ENCODE measurements at regions not wholly inside any gene's neighbourhood (a gene's known extent, or its start where the extent isn't known, plus 50 kb on each side); places are given as distances from the start of the nearest gene placed in this dataset.

GRCh38 chr13:74841651-74842050 lies 640.3 kb downstream of the TBC1D4 start:
- Histone ChIP-seq H3K4me3 (no peak overlapping the region), H3K27ac (no peak overlapping the region), H3K9me3 (no peaks in the 10 kb centered on the region), H3K4me1 (no peaks in the 10 kb centered on the region), H3K36me3 (no peaks in the 10 kb centered on the region), H3K27me3 (no peaks in the 10 kb centered on the region)
- TF ChIP-seq POLR2A (IDR thresholded peaks at IDR 0.05) (no peak), EP300 (IDR thresholded peaks at IDR 0.05; ENCODE audit: low read depth) (no peak), CTCF (IDR thresholded peaks at IDR 0.05) (no peak), POLR2AphosphoS5 (IDR thresholded peaks at IDR 0.05) (no peak)
- in situ Hi-C loops (cut with MboI; ENCODE audit: low pct_ligation_motif_present in 1 of 4, low pct_unique_long_range_greater_than_20kb in 1 of 4, low sequenced_read_pairs in 3 of 4) (no loop called here), intact Hi-C loops (cut with DNase I; ENCODE audit: low total_unique reads) (no loop called here)
- DNase-seq = no peak
- WGBS, 2 donors (ENCODE audit: low coverage in 1 of 2) = 81 to 83% methylated on average over 1 to 4 of the region's 4 CpGs

GRCh38 chr13:74841123-74841522 lies 640.8 kb downstream of the TBC1D4 start:
- no peaks in the 10 kb centered on the region for H3K9me3 ChIP-seq
- 89 to 96% methylated on average over 2 of the region's 2 CpGs for WGBS, 2 donors (ENCODE audit: low coverage in 1 of 2)
- no peaks in the 10 kb centered on the region for H3K36me3 ChIP-seq
- no peak overlapping the region for H3K4me3 ChIP-seq
- intact Hi-C loops (cut with DNase I; ENCODE audit: low total_unique reads) = no loop called here
- TF ChIP-seq CTCF (IDR thresholded peaks at IDR 0.05) (no peak), POLR2A (IDR thresholded peaks at IDR 0.05) (no peak), EP300 (IDR thresholded peaks at IDR 0.05; ENCODE audit: low read depth) (no peak), POLR2AphosphoS5 (IDR thresholded peaks at IDR 0.05) (no peak)
- H3K27me3 ChIP-seq = no peaks in the 10 kb centered on the region
- DNase-seq = no peak
- H3K4me1 ChIP-seq = no peaks in the 10 kb centered on the region
- H3K27ac ChIP-seq = no peak overlapping the region
- in situ Hi-C loops (cut with MboI; ENCODE audit: low pct_ligation_motif_present in 1 of 4, low pct_unique_long_range_greater_than_20kb in 1 of 4, low sequenced_read_pairs in 3 of 4) = no loop called here

DNA sequence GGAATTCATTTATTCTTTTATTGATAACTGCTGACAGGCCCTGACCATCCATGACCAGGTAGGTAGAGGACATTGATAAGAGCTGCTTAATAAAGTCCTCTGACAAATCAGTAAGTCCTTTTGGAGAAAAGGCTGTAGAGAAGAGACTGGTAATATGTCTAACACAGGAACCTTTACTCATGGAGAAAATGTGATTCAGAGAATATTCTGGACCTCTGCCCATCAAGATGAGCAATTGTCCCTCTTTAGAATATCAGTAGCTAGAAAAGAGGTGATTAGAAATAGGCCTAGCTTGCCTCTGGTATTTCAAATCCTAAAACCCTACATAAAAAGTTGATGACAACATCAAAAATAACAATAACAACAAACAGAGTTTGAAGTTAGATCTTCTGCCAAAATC lies 642.3 kb downstream of the TBC1D4 start:
- H3K9me3 ChIP-seq = no peaks in the 10 kb centered on the region
- no peak for TF ChIP-seq POLR2A (IDR thresholded peaks at IDR 0.05)
- TF ChIP-seq POLR2AphosphoS5 (IDR thresholded peaks at IDR 0.05) = no peak
- no peak for TF ChIP-seq CTCF (IDR thresholded peaks at IDR 0.05)
- no peak for TF ChIP-seq EP300 (IDR thresholded peaks at IDR 0.05; ENCODE audit: low read depth)
- in situ Hi-C loops (cut with MboI; ENCODE audit: low pct_ligation_motif_present in 1 of 4, low pct_unique_long_range_greater_than_20kb in 1 of 4, low sequenced_read_pairs in 3 of 4) = no loop called here
- no peaks in the 10 kb centered on the region for H3K36me3 ChIP-seq
- no peaks in the 10 kb centered on the region for H3K4me1 ChIP-seq
- no peak overlapping the region for H3K27ac ChIP-seq
- intact Hi-C loops (cut with DNase I; ENCODE audit: low total_unique reads) = no loop called here
- H3K27me3 ChIP-seq = no peaks in the 10 kb centered on the region
- H3K4me3 ChIP-seq = no peak overlapping the region
- DNase-seq = no peak

DNA sequence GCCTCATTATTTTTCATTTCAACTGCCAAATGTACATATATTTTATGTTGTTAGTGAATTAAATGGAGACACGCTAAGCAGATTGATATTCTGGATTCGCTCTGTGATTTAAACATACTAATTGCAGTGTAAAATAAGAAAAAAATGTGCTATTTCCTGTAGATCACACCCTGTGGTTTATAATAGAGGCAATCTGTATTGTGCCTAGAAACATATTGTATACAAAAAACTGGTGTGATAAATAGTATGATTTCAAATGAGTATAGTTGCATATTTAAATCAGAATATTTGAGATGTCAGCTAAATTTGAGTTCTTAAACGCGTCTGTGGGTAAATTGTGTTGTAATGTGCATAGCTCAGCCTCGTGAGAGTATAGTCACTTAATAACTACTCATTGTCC lies 643.9 kb downstream of the TBC1D4 start:
- Histone ChIP-seq H3K4me1 (no peaks in the 10 kb centered on the region), H3K4me3 (no peak overlapping the region), H3K27ac (no peak overlapping the region), H3K9me3 (no peaks in the 10 kb centered on the region), H3K36me3 (no peaks in the 10 kb centered on the region), H3K27me3 (no peaks in the 10 kb centered on the region)
- 89 to 90% methylated on average over 5 of the region's 5 CpGs for WGBS, 2 donors (ENCODE audit: low coverage in 1 of 2)
- in situ Hi-C loops (cut with MboI; ENCODE audit: low pct_ligation_motif_present in 1 of 4, low pct_unique_long_range_greater_than_20kb in 1 of 4, low sequenced_read_pairs in 3 of 4) = no loop called here
- DNase-seq = no peak
- intact Hi-C loops (cut with DNase I; ENCODE audit: low total_unique reads) = no loop called here
- no peak for TF ChIP-seq EP300 (IDR thresholded peaks at IDR 0.05; ENCODE audit: low read depth)
- no peak for TF ChIP-seq CTCF (IDR thresholded peaks at IDR 0.05)
- TF ChIP-seq POLR2AphosphoS5 (IDR thresholded peaks at IDR 0.05) = no peak
- TF ChIP-seq POLR2A (IDR thresholded peaks at IDR 0.05) = no peak
